Astrocyte (in vitro differentiated cells and primary cell): ENCODE measurements at regions not wholly inside any gene's neighbourhood (a gene's known extent, or its start where the extent isn't known, plus 50 kb on each side); places are given as distances from the start of the nearest gene placed in this dataset.
A peak's percentile ranks its signal among the peaks of the same experiment; 100 is the strongest.

Source experiments
- DNase-seq: peaks from one replicate; pipeline ENCODE4 v3.0.0-alpha.2; 2010; ENCODE audit warnings: low read depth
- FAIRE-seq: peaks from 2 replicates; lab custom pipeline; 2011; peaks lifted over from hg19 to GRCh38; lab: Jason Lieb, UNC
- H2AFZ ChIP-seq: 2 replicates; pipeline ENCODE4 v1.6.0; 2012; ENCODE audit warnings: low read depth, low read length, inconsistent platforms
- H3K27ac ChIP-seq: 2 replicates; pipeline ENCODE4 v1.5.1; 2011; ENCODE audit warnings: low read depth, low read length, inconsistent platforms
- H3K27me3 ChIP-seq: 2 replicates; pipeline ENCODE4 v1.6.0; 2011; ENCODE audit warnings: low read length, inconsistent platforms; ENCODE audit not compliant: insufficient read depth
- H3K36me3 ChIP-seq: 2 replicates; pipeline ENCODE4 v1.5.1; 2011; ENCODE audit warnings: low read length, inconsistent platforms; ENCODE audit not compliant: insufficient read depth
- H3K4me1 ChIP-seq: 2 replicates; pipeline ENCODE4 v1.5.1; 2011; ENCODE audit warnings: low read length, inconsistent platforms; ENCODE audit not compliant: insufficient read depth
- H3K4me2 ChIP-seq: 2 replicates; pipeline ENCODE4 v1.6.0; 2012; ENCODE audit warnings: low read length, inconsistent platforms
- H3K4me3 ChIP-seq: 2 replicates; pipeline ENCODE4 v1.5.1; 2011; ENCODE audit warnings: low read depth, mild to moderate bottlenecking, low read length, inconsistent platforms; ENCODE audit not compliant: insufficient read depth
- H3K79me2 ChIP-seq: 2 replicates; pipeline ENCODE4 v1.6.0; 2012; ENCODE audit warnings: mild to moderate bottlenecking, low read length, inconsistent platforms; ENCODE audit not compliant: insufficient read depth
- H3K9ac ChIP-seq: 2 replicates; pipeline ENCODE4 v1.6.0; 2012; ENCODE audit warnings: mild to moderate bottlenecking, low read length, inconsistent platforms
- H3K9me3 ChIP-seq: 2 replicates; pipeline ENCODE4 v1.5.1; 2012; ENCODE audit warnings: low read depth, mild to moderate bottlenecking, low read length, inconsistent platforms; ENCODE audit not compliant: insufficient read depth
- H4K20me1 ChIP-seq: 2 replicates; pipeline ENCODE4 v1.6.0; 2012; ENCODE audit warnings: low read length, inconsistent platforms; ENCODE audit not compliant: insufficient read depth
- H3K27ac Mint-ChIP-seq: one replicate; pipeline ENCODE4 v1.8.0; 2021; ENCODE audit warnings: mild to moderate bottlenecking, mixed read lengths; ENCODE audit not compliant: unreplicated experiment
- H3K27me3 Mint-ChIP-seq: one replicate; pipeline ENCODE4 v1.8.0; 2021; ENCODE audit warnings: low read depth, mixed read lengths; ENCODE audit not compliant: unreplicated experiment
- H3K36me3 Mint-ChIP-seq: one replicate; pipeline ENCODE4 v1.8.0; 2021; ENCODE audit warnings: low read depth, mixed read lengths; ENCODE audit not compliant: unreplicated experiment
- H3K4me1 Mint-ChIP-seq: one replicate; pipeline ENCODE4 v1.8.0; 2021; ENCODE audit warnings: low read depth, mixed read lengths; ENCODE audit not compliant: unreplicated experiment
- H3K4me3 Mint-ChIP-seq: one replicate; pipeline ENCODE4 v1.8.0; 2021; ENCODE audit warnings: mild to moderate bottlenecking, moderate library complexity, mixed read lengths; ENCODE audit not compliant: unreplicated experiment
- H3K9me3 Mint-ChIP-seq: one replicate; pipeline ENCODE4 v1.8.0; 2021; ENCODE audit warnings: mild to moderate bottlenecking, mixed read lengths; ENCODE audit not compliant: unreplicated experiment
- EZH2 ChIP-seq: IDR thresholded peaks from 2 replicates; pipeline ENCODE4 v1.6.1; 2012; ENCODE audit warnings: mild to moderate bottlenecking, low read length, inconsistent platforms; ENCODE audit not compliant: insufficient read depth
- TF ChIP-seq, protein P1 (sequence below): IDR thresholded peaks from 2 replicates; pipeline ENCODE4 v1.5.1; 2011; ENCODE audit warnings: low read depth, mild to moderate bottlenecking, inconsistent platforms, low read length, moderate library complexity; ENCODE audit not compliant: insufficient read depth

DNA sequence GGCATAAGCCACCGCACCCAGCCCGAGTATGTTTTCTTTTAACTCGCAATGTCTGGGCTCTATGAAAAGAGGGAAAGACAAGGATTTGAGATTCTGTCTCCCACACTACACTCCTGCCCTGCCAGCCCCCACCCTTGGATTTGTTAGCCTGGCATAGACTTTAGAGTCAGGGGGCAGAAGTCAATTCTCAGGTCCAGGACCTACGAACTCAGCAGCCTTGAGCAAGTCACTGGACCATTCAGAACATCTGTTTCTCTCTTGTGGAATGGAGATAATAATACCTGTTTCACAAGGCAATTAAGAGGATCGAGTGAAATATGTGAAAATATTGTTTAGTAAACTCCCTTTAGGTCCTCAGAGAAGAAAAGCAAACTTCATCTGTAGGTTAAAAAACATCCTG, 66.1 kb upstream of the FUT8 start:
- no peak for FAIRE-seq
- Mint-ChIP-seq H3K27ac (no peak overlapping the region), H3K36me3 (no peaks in the 10 kb centered on the region), H3K9me3 (no peaks in the 10 kb centered on the region), H3K4me1 (peaks cover 3% of the 10 kb centered on the region), H3K4me3 (no peak overlapping the region), H3K27me3 (peaks cover 11% of the 10 kb centered on the region)
- Histone ChIP-seq H3K36me3 (no peaks in the 10 kb centered on the region), H3K27me3 (no peaks in the 10 kb centered on the region), H3K9me3 (no peaks in the 10 kb centered on the region), H3K4me2 (peak overlapping the region; percentile 9), H2AFZ (peak overlapping the region; percentile 50), H3K9ac (no peak overlapping the region), H3K27ac (no peak overlapping the region), H4K20me1 (no peaks in the 10 kb centered on the region), H3K4me3 (no peak overlapping the region), H3K4me1 (no peaks in the 10 kb centered on the region), H3K79me2 (no peaks in the 10 kb centered on the region)
- no peak for TF ChIP-seq EZH2
- no peak for DNase-seq

DNA sequence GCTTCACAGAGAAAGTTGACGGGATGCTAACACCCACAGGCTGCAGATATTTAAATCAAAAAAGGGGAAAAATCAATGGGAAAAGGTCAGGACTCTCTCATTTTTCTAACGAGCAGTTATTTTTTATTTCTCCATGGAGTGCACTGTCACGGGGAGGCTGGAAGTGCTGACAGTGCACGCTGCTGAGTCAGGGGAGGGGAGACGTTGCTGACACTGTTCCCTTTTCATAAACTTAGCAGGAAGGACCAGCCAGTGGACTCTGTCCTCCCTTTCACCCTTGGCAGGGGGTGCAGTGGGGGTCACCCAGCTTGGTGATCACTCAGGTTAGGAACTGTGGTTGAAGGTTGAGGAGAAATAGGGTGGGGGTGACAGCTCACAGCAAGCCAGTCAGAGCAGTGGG, 65.6 kb upstream of the FUT8 start:
- H3K27ac Mint-ChIP-seq: no peak overlapping the region

GRCh38 chr14:65348137-65348536, 64.4 kb upstream of the FUT8 start:
- peaks cover 3% of the 10 kb centered on the region for H3K4me1 Mint-ChIP-seq
- TF ChIP-seq, protein P1, sequence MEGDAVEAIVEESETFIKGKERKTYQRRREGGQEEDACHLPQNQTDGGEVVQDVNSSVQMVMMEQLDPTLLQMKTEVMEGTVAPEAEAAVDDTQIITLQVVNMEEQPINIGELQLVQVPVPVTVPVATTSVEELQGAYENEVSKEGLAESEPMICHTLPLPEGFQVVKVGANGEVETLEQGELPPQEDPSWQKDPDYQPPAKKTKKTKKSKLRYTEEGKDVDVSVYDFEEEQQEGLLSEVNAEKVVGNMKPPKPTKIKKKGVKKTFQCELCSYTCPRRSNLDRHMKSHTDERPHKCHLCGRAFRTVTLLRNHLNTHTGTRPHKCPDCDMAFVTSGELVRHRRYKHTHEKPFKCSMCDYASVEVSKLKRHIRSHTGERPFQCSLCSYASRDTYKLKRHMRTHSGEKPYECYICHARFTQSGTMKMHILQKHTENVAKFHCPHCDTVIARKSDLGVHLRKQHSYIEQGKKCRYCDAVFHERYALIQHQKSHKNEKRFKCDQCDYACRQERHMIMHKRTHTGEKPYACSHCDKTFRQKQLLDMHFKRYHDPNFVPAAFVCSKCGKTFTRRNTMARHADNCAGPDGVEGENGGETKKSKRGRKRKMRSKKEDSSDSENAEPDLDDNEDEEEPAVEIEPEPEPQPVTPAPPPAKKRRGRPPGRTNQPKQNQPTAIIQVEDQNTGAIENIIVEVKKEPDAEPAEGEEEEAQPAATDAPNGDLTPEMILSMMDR: no peak
- H3K27ac Mint-ChIP-seq: no peak overlapping the region
- FAIRE-seq (no peak), DNase-seq (no peak)
- H3K9me3 Mint-ChIP-seq: peaks cover 2% of the 10 kb centered on the region
- no peak overlapping the region for H3K4me3 Mint-ChIP-seq
- no peaks in the 10 kb centered on the region for H3K79me2 ChIP-seq
- no peaks in the 10 kb centered on the region for H3K36me3 Mint-ChIP-seq
- no peaks in the 10 kb centered on the region for H3K36me3 ChIP-seq
- no peak overlapping the region for H2AFZ ChIP-seq
- peaks cover 11% of the 10 kb centered on the region for H3K27me3 Mint-ChIP-seq
- no peak overlapping the region for H3K4me3 ChIP-seq
- H4K20me1 ChIP-seq: no peaks in the 10 kb centered on the region
- H3K4me2 ChIP-seq: no peak overlapping the region
- H3K9ac ChIP-seq: no peak overlapping the region
- no peaks in the 10 kb centered on the region for H3K9me3 ChIP-seq
- H3K27me3 ChIP-seq: no peaks in the 10 kb centered on the region
- no peak overlapping the region for H3K27ac ChIP-seq
- H3K4me1 ChIP-seq: no peaks in the 10 kb centered on the region

More for the DNA sequence above, 65.6 kb upstream of the FUT8 start:
- Mint-ChIP-seq H3K9me3 (no peaks in the 10 kb centered on the region), H3K36me3 (no peaks in the 10 kb centered on the region), H3K4me3 (no peak overlapping the region), H3K4me1 (peaks cover 3% of the 10 kb centered on the region), H3K27me3 (peaks cover 11% of the 10 kb centered on the region)
- peak overlapping the region; percentile 50 for H2AFZ ChIP-seq
- H3K27me3 ChIP-seq: no peaks in the 10 kb centered on the region
- no peaks in the 10 kb centered on the region for H3K79me2 ChIP-seq
- H3K36me3 ChIP-seq: no peaks in the 10 kb centered on the region
- no peak for TF ChIP-seq EZH2
- TF ChIP-seq, protein P1: no peak
- H3K4me1 ChIP-seq: no peaks in the 10 kb centered on the region
- no peaks in the 10 kb centered on the region for H3K9me3 ChIP-seq
- peak overlapping the region; percentile 9 for H3K4me2 ChIP-seq
- FAIRE-seq: no peak
- H3K4me3 ChIP-seq: no peak overlapping the region
- no peak for DNase-seq
- H4K20me1 ChIP-seq: no peaks in the 10 kb centered on the region
- H3K27ac ChIP-seq: no peak overlapping the region
- no peak overlapping the region for H3K9ac ChIP-seq
